DND-41 (cell line): ENCODE measurements at regions not wholly inside any gene's neighbourhood (a gene's known extent, or its start where the extent isn't known, plus 50 kb on each side); places are given as distances from the start of the nearest gene placed in this dataset.

Experiments
- EZH2 ChIP-seq: IDR thresholded peaks from 3 replicates; pipeline ENCODE4 v1.6.1; 2012; ENCODE audit warnings: borderline replicate concordance, low read depth, mild to moderate bottlenecking, moderate library complexity, low read length, inconsistent platforms; ENCODE audit not compliant: severe bottlenecking
- TF ChIP-seq, protein P1 (sequence below): IDR thresholded peaks from 2 replicates; pipeline ENCODE4 v1.5.1; 2012; ENCODE audit warnings: borderline replicate concordance, low read length, moderate library complexity, mild to moderate bottlenecking; ENCODE audit not compliant: poor library complexity, severe bottlenecking; ENCODE audit errors: extremely low read depth

GRCh38 chr22:47556473-47556872 lies 794.0 kb downstream of the TBC1D22A start:
- TF ChIP-seq, protein P1, sequence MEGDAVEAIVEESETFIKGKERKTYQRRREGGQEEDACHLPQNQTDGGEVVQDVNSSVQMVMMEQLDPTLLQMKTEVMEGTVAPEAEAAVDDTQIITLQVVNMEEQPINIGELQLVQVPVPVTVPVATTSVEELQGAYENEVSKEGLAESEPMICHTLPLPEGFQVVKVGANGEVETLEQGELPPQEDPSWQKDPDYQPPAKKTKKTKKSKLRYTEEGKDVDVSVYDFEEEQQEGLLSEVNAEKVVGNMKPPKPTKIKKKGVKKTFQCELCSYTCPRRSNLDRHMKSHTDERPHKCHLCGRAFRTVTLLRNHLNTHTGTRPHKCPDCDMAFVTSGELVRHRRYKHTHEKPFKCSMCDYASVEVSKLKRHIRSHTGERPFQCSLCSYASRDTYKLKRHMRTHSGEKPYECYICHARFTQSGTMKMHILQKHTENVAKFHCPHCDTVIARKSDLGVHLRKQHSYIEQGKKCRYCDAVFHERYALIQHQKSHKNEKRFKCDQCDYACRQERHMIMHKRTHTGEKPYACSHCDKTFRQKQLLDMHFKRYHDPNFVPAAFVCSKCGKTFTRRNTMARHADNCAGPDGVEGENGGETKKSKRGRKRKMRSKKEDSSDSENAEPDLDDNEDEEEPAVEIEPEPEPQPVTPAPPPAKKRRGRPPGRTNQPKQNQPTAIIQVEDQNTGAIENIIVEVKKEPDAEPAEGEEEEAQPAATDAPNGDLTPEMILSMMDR = no peak
- no peak for TF ChIP-seq EZH2
